ENCODE measurements at regions not wholly inside any gene's neighbourhood (a gene's known extent, or its start where the extent isn't known, plus 50 kb on each side); places are given as distances from the start of the nearest gene placed in this dataset.

GRCh38 chr7:153440715-153441114 lies 611.5 kb upstream of the DPP6 start:
- intact Hi-C loops (cut with DNase I; ENCODE audit: low total_unique reads) = loop anchor here (10.0 kb wide), 1 partner anchor 124 kb away; no protein-coding TSS in a partner anchor
- H3K36me3 ChIP-seq = no peaks in the 10 kb centered on the region
- H3K27me3 ChIP-seq = no peaks in the 10 kb centered on the region
- no peak for TF ChIP-seq POLR2A (IDR thresholded peaks at IDR 0.05)
- TF ChIP-seq CTCF (IDR thresholded peaks at IDR 0.05) = no peak
- H3K4me3 ChIP-seq = no peak overlapping the region
- peak overlapping the region; percentile 84 to 88 for H3K27ac ChIP-seq
- DNase-seq = no peak
- peaks cover 0 to 15% of the 10 kb centered on the region in 2 donors for H3K4me1 ChIP-seq
- H3K9me3 ChIP-seq = no peaks in the 10 kb centered on the region

GRCh38 chr7:153443032-153443701 lies 609.0 kb upstream of the DPP6 start:
- peak in 1 of 2 donors; percentile 58 for DNase-seq
- intact Hi-C loops (cut with DNase I; ENCODE audit: low total_unique reads) = loop anchor here (10.0 kb wide), 1 partner anchor 122 kb away; no protein-coding TSS in a partner anchor
- TF ChIP-seq CTCF (IDR thresholded peaks at IDR 0.05) = no peak
- no peak for TF ChIP-seq POLR2A (IDR thresholded peaks at IDR 0.05)
- H3K4me3 ChIP-seq = no peak overlapping the region
- peaks cover 0 to 15% of the 10 kb centered on the region in 2 donors for H3K4me1 ChIP-seq
- H3K36me3 ChIP-seq = no peaks in the 10 kb centered on the region
- H3K9me3 ChIP-seq = no peaks in the 10 kb centered on the region
- peak overlapping the region; percentile 84 to 88 for H3K27ac ChIP-seq
- H3K27me3 ChIP-seq = no peaks in the 10 kb centered on the region

GRCh38 chr7:153444641-153445040 lies 607.6 kb upstream of the DPP6 start:
- H3K27me3 ChIP-seq = no peaks in the 10 kb centered on the region

GRCh38 chr7:153445641-153446040 lies 606.6 kb upstream of the DPP6 start:
- no peaks in the 10 kb centered on the region for H3K9me3 ChIP-seq
- no peak for DNase-seq
- TF ChIP-seq POLR2A (IDR thresholded peaks at IDR 0.05) (no peak), CTCF (IDR thresholded peaks at IDR 0.05) (no peak)
- H3K4me3 ChIP-seq = no peak overlapping the region
- peaks cover 0 to 15% of the 10 kb centered on the region in 2 donors for H3K4me1 ChIP-seq
- intact Hi-C loops (cut with DNase I; ENCODE audit: low total_unique reads) = loop anchor here (10.0 kb wide), 1 partner anchor 119 kb away; no protein-coding TSS in a partner anchor
- peak overlapping the region; percentile 84 to 88 for H3K27ac ChIP-seq
- no peaks in the 10 kb centered on the region for H3K27me3 ChIP-seq
- no peaks in the 10 kb centered on the region for H3K36me3 ChIP-seq

More at GRCh38 chr7:153444641-153445040, 607.6 kb upstream of the DPP6 start:
- Histone ChIP-seq H3K36me3 (no peaks in the 10 kb centered on the region), H3K4me3 (no peak overlapping the region), H3K27ac (peak overlapping the region; percentile 84 to 88), H3K9me3 (no peaks in the 10 kb centered on the region), H3K4me1 (peaks cover 0 to 15% of the 10 kb centered on the region in 2 donors)
- DNase-seq = no peak
- no peak for TF ChIP-seq CTCF (IDR thresholded peaks at IDR 0.05)
- no peak for TF ChIP-seq POLR2A (IDR thresholded peaks at IDR 0.05)
- intact Hi-C loops (cut with DNase I; ENCODE audit: low total_unique reads) = loop anchor here (10.0 kb wide), 1 partner anchor 120 kb away; no protein-coding TSS in a partner anchor

GRCh38 chr7:153446490-153446889 lies 605.7 kb upstream of the DPP6 start:
- no peak for DNase-seq
- H3K4me1 ChIP-seq = peaks cover 0 to 15% of the 10 kb centered on the region in 2 donors
- H3K4me3 ChIP-seq = no peak overlapping the region
- no peaks in the 10 kb centered on the region for H3K27me3 ChIP-seq
- no peaks in the 10 kb centered on the region for H3K36me3 ChIP-seq
- no peaks in the 10 kb centered on the region for H3K9me3 ChIP-seq
- no peak for TF ChIP-seq POLR2A (IDR thresholded peaks at IDR 0.05)
- TF ChIP-seq CTCF (IDR thresholded peaks at IDR 0.05) = no peak
- intact Hi-C loops (cut with DNase I; ENCODE audit: low total_unique reads) = loop anchor here (10.0 kb wide), 1 partner anchor 118 kb away; no protein-coding TSS in a partner anchor
- peak overlapping the region; percentile 84 to 88 for H3K27ac ChIP-seq
